SU-DHL-6 (cell line): ENCODE measurements at regions not wholly inside any gene's neighbourhood (a gene's known extent, or its start where the extent isn't known, plus 50 kb on each side); places are given as distances from the start of the nearest gene placed in this dataset.

Experiments used
- H2AFZ ChIP-seq: fragments of 200-600 bp; sonication (generic); 2 replicates; pipeline ENCODE4 v1.6.1; 2014; ENCODE audit warnings: low read depth, mild to moderate bottlenecking, moderate library complexity, mixed read lengths, antibody characterized with exemption, low read length; ENCODE audit not compliant: severe bottlenecking
- H3F3A ChIP-seq: fragments of 200-600 bp; shearing (Covaris generic); 2 replicates; pipeline ENCODE4 v1.6.0; 2016; ENCODE audit warnings: antibody characterized with exemption, mild to moderate bottlenecking; ENCODE audit not compliant: insufficient read depth
- H3K27ac ChIP-seq: fragments of 200-600 bp; sonication (generic); 2 replicates; pipeline ENCODE4 v1.5.1; 2016; ENCODE audit warnings: low read depth, mild to moderate bottlenecking, low read length, moderate library complexity, mixed read lengths
- H3K27me3 ChIP-seq: fragments of 200-600 bp; sonication (generic), shearing (Covaris generic); 2 replicates; pipeline ENCODE4 v1.6.0; 2014; ENCODE audit warnings: mild to moderate bottlenecking, low read length
- H3K36me3 ChIP-seq: fragments of 200-600 bp; sonication (generic); 2 replicates; pipeline ENCODE4 v1.6.1; 2014; ENCODE audit warnings: mild to moderate bottlenecking, low read length, mixed read lengths
- H3K4me2 ChIP-seq: fragments of 300-600, 200-600 bp; shearing (Covaris generic), sonication (generic); 2 replicates; pipeline ENCODE4 v1.6.0; 2014; ENCODE audit warnings: low read length, low read depth, mild to moderate bottlenecking; ENCODE audit not compliant: poor library complexity, severe bottlenecking
- H3K4me3 ChIP-seq: fragments of 200-600 bp; sonication (generic); 2 replicates; pipeline ENCODE4 v1.5.1; 2014; ENCODE audit warnings: antibody characterized with exemption, low read length, mild to moderate bottlenecking, mixed read lengths; ENCODE audit not compliant: insufficient read depth, poor library complexity, severe bottlenecking
- H3K79me2 ChIP-seq: fragments of 200-600 bp; sonication (generic); 2 replicates; pipeline ENCODE4 v1.6.1; 2014; ENCODE audit warnings: mild to moderate bottlenecking, low read length, moderate library complexity; ENCODE audit not compliant: insufficient read depth
- H3K9ac ChIP-seq: fragments of 200-600 bp; sonication (generic); 2 replicates; pipeline ENCODE4 v1.7.0; 2014; ENCODE audit warnings: mild to moderate bottlenecking, low read length
- H3K9me2 ChIP-seq: fragments of 200-600 bp; sonication (generic); replicated peaks from 2 replicates; pipeline ENCODE4 v1.6.1; 2014; ENCODE audit warnings: low read length; ENCODE audit not compliant: insufficient read depth
- H3K9me3 ChIP-seq: fragments of 200-600 bp; sonication (generic); 2 replicates; pipeline ENCODE4 v1.6.1; 2014; ENCODE audit warnings: low read length, mixed read lengths; ENCODE audit not compliant: insufficient read depth
- H4K20me1 ChIP-seq: fragments of 200-600 bp; sonication (generic); 2 replicates; pipeline ENCODE4 v1.6.1; 2014; ENCODE audit warnings: low read depth, mild to moderate bottlenecking, antibody characterized with exemption, low read length, moderate library complexity, mixed read lengths
- EZH2phosphoT487 ChIP-seq: fragments of 200-600 bp; sonication (generic), shearing (Covaris generic); conservative IDR thresholded peaks from 2 replicates; pipeline ENCODE4 v1.6.1; 2018; ENCODE audit warnings: mild to moderate bottlenecking, antibody characterized with exemption, low read length, moderate library complexity, mixed read lengths
- TF ChIP-seq, protein P1 (sequence below): fragments of 200-600 bp; sonication (generic); IDR thresholded peaks from one replicate; pipeline ENCODE4 v1.5.1; 2017; ENCODE audit warnings: antibody characterized with exemption, mild to moderate bottlenecking, low read length, moderate library complexity; ENCODE audit not compliant: insufficient read depth, poor library complexity, severe bottlenecking

DNA sequence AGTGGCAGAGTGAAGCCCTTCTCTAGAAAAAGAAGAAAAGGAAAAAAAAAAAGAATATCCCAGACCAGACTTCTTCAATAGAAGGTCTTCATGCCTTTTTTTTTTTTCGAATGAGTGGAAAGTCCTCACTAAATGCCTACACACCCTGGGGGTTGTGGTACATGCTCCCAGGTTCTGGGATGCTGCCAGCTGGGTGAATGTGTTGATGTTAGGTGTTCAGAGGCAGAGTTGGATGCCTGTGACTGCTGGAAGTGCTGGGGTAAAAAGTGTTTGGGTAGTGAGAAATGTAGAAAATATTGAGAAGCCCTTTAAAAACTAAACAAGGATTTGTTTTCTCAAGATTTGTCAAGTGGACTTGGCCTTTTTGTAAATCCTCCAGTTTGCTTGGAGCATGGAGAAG is 318.6 kb downstream of the SLC4A3 start:
- no peaks in the 10 kb centered on the region for H3K9me3 ChIP-seq
- H3K4me3 ChIP-seq, result no peak overlapping the region
- H3K9me2 ChIP-seq, result no peaks in the 10 kb centered on the region
- H2AFZ ChIP-seq, result no peak overlapping the region
- no peaks in the 10 kb centered on the region for H4K20me1 ChIP-seq
- H3K27me3 ChIP-seq, result no peaks in the 10 kb centered on the region; the same call in 1 of the 2 replicates
- H3K36me3 ChIP-seq, result no peaks in the 10 kb centered on the region
- no peaks in the 10 kb centered on the region for H3K79me2 ChIP-seq
- TF ChIP-seq, protein P1, sequence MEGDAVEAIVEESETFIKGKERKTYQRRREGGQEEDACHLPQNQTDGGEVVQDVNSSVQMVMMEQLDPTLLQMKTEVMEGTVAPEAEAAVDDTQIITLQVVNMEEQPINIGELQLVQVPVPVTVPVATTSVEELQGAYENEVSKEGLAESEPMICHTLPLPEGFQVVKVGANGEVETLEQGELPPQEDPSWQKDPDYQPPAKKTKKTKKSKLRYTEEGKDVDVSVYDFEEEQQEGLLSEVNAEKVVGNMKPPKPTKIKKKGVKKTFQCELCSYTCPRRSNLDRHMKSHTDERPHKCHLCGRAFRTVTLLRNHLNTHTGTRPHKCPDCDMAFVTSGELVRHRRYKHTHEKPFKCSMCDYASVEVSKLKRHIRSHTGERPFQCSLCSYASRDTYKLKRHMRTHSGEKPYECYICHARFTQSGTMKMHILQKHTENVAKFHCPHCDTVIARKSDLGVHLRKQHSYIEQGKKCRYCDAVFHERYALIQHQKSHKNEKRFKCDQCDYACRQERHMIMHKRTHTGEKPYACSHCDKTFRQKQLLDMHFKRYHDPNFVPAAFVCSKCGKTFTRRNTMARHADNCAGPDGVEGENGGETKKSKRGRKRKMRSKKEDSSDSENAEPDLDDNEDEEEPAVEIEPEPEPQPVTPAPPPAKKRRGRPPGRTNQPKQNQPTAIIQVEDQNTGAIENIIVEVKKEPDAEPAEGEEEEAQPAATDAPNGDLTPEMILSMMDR, result no peak
- TF ChIP-seq EZH2phosphoT487, result no peak
- H3K9ac ChIP-seq, result no peak overlapping the region
- H3K27ac ChIP-seq, result no peak overlapping the region
- no peak overlapping the region for H3K4me2 ChIP-seq
- H3F3A ChIP-seq, result no peaks in the 10 kb centered on the region

DNA sequence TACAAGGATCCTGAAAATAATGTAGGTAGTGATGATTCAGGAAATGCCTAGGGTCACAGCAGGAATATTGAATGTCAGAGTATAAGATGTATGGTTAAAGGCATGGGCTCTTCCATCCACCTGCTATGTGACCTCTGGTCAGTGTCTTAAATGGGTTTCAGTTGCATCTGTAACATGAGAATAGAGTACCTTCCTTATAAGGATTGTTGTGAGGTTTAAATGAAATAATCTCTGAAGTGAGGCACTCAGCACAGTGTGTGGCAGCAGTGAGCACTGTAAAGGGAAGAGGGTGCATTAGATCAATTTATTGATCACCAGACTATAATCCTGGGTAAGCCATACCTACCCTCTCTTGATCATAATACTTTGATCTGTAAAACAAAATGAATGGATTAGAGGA is 319.1 kb downstream of the SLC4A3 start:
- Histone ChIP-seq H3K4me2 (no peak overlapping the region), H3K9ac (no peak overlapping the region), H3K36me3 (no peaks in the 10 kb centered on the region), H3K27me3 (no peaks in the 10 kb centered on the region; the same call in 1 of the 2 replicates), H3K79me2 (no peaks in the 10 kb centered on the region), H4K20me1 (no peaks in the 10 kb centered on the region), H3F3A (no peaks in the 10 kb centered on the region), H3K27ac (no peak overlapping the region), H3K4me3 (no peak overlapping the region), H3K9me3 (no peaks in the 10 kb centered on the region), H2AFZ (no peak overlapping the region), H3K9me2 (no peaks in the 10 kb centered on the region)
- no peak for TF ChIP-seq EZH2phosphoT487
- TF ChIP-seq, protein P1, result no peak

DNA sequence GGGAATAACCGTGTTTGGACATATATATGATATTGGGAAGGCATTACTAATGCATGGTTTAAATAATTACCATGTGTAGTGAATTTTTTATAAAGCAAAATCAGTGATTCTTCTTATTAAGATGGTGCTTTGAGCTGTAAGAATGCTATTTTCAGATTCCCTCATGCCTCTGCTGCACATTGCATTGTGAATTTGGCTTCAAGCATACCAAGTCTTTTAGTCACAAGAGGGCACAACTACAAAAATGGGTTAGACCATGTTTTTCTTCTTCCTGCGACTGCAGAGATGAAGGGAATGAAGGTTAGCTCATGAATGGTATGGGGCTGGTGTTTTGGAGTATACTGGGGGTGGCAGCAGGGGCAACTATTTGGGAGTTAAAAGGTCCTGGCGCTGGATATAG is 320.1 kb downstream of the SLC4A3 start:
- Histone ChIP-seq H3K79me2 (no peaks in the 10 kb centered on the region), H4K20me1 (no peaks in the 10 kb centered on the region), H3K9ac (no peak overlapping the region), H3F3A (no peaks in the 10 kb centered on the region), H3K9me2 (no peaks in the 10 kb centered on the region), H2AFZ (no peak overlapping the region), H3K27me3 (no peaks in the 10 kb centered on the region; the same call in 1 of the 2 replicates), H3K4me2 (no peak overlapping the region), H3K27ac (no peak overlapping the region), H3K4me3 (no peak overlapping the region), H3K36me3 (no peaks in the 10 kb centered on the region), H3K9me3 (no peaks in the 10 kb centered on the region)
- no peak for TF ChIP-seq EZH2phosphoT487
- TF ChIP-seq, protein P1, result no peak
